ENCODE measurements at regions not wholly inside any gene's neighbourhood (a gene's known extent, or its start where the extent isn't known, plus 50 kb on each side); places are given as distances from the start of the nearest gene placed in this dataset.
"Not testable (repeated sequence)": the region's sequence is repeated elsewhere in the genome, so short reads cannot be mapped to it uniquely, and the experiment has no call there.

DNA sequence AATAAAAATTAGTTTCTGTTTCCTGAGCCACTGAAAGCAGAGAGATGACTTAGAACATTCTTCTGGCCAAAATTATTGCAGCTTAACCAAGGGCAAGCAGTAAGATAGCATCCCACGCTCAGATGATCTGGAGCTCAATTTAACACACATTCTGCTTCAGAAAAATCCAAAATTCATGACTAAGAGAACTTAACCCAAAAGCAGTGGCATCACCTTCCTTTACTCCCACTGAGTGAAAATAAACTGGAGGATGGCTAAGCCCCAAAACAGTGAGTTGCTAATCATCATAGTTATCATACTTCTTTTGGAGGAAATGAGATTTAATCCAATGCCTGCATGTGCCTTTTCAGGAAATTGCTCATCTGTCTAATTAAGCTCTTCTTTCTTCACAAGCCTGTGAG is 195.4 kb downstream of the DUSP6 start:
- no peak overlapping the region for H3K4me3 ChIP-seq (ENCODE audit: low read length)
- TF ChIP-seq, protein P1, sequence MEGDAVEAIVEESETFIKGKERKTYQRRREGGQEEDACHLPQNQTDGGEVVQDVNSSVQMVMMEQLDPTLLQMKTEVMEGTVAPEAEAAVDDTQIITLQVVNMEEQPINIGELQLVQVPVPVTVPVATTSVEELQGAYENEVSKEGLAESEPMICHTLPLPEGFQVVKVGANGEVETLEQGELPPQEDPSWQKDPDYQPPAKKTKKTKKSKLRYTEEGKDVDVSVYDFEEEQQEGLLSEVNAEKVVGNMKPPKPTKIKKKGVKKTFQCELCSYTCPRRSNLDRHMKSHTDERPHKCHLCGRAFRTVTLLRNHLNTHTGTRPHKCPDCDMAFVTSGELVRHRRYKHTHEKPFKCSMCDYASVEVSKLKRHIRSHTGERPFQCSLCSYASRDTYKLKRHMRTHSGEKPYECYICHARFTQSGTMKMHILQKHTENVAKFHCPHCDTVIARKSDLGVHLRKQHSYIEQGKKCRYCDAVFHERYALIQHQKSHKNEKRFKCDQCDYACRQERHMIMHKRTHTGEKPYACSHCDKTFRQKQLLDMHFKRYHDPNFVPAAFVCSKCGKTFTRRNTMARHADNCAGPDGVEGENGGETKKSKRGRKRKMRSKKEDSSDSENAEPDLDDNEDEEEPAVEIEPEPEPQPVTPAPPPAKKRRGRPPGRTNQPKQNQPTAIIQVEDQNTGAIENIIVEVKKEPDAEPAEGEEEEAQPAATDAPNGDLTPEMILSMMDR (IDR thresholded peaks at IDR 0.05; ENCODE audit: insufficient read depth, low read depth, low read length, missing control alignments): no peak
- DNase-seq (ENCODE audit: low read depth): peak; percentile 43

DNA sequence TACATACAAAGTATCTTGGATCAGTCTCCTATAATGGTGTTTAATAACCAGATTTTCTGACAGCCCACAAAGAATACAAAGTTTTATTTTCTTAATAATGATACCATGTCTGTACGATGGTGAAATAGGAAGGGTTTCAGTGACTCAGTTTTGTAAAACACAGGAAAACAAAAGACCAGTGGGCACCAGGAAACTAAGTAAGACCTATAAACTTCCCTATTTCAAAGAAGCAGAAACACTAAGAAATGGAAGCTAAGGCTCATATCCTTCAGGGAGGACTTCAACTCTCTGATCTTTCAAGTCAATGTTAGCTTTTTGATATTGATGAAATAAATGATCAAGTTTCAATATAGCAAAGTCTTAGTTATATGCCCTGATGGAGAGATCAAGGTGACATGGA is 196.0 kb downstream of the DUSP6 start:
- TF ChIP-seq, protein P1 (IDR thresholded peaks at IDR 0.05; ENCODE audit: insufficient read depth, low read depth, low read length, missing control alignments): no peak
- DNase-seq (ENCODE audit: low read depth): peak; percentile 46
- no peak overlapping the region for H3K4me3 ChIP-seq (ENCODE audit: low read length)

DNA sequence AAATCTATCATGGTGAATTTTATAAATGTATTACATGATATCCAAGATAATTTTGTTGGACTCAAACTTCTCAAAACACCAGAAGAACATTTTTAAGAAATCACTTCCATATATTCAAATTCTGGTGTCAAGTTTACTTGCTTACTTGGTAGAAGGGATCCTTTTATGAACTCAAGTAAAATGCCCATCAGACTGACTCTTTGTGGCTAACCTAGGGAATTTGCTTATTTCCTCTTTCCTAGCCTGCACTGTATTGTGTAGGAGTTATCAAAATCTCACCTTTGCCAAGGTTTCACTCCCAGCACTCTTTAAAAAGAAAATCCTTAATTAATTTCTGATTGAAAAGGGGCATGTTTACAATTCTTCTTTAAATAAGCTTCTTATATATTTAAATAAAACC is 196.5 kb downstream of the DUSP6 start:
- H3K4me3 ChIP-seq (ENCODE audit: low read length): no peak overlapping the region
- DNase-seq (ENCODE audit: low read depth): no peak
- TF ChIP-seq, protein P1 (IDR thresholded peaks at IDR 0.05; ENCODE audit: insufficient read depth, low read depth, low read length, missing control alignments): no peak

DNA sequence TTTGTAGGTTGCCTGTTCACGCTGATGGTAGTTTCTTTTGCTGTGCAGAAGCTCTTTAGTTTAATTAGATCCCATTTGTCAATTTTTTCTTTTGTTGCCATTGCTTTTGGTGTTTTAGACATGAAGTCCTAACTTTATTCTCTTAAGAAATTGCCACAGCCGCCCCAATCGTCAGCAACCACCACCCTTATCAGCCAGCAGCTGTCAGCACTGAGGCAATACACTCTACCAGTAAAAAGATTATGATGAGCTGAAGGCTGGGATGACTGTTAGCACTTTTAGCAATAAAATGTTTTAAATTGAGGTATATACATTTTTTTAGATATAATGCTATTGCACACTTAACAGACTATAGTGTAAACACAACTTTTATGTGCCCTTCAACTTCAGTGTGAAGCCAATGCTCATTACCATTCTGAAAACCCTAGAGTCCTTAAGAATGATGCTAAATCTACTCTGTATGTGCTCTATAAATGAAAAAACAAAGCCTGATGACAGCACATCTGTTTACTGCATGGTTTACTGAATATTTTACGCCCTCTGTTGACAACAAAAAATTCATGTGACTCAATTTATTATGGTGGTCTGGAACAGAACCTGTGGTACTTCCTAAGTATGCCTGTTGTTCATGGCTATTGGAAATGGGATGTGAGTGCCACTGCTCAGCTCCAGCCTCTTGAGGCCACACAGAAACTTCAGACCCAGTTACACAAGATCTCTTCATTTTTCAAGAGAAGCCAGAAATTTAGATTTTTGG is 197.4 kb downstream of the DUSP6 start:
- TF ChIP-seq, protein P1 (IDR thresholded peaks at IDR 0.05; ENCODE audit: insufficient read depth, low read depth, low read length, missing control alignments): no peak
- no peak for DNase-seq (ENCODE audit: low read depth)

DNA sequence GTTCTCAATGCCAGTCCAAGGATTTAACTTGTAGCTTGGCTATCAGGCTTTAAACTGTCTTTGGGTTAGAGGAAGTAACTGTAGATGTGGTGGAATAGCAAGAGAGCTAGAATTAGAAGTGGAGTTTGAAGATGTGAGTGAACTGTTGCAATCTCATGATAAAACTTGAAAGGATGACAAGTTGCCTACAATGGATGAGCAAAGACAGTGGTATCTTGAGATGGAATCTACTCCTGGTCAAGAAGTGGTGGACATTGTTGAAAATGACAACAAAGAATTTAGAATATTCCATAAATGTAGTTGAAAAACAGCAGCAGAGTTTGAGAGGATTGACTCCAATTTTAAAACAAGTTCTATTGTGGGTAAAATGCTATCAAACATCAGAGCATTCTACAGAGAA is 199.0 kb downstream of the DUSP6 start:
- TF ChIP-seq, protein P1 (IDR thresholded peaks at IDR 0.05; ENCODE audit: insufficient read depth, low read depth, low read length, missing control alignments): no peak

More for the DNA sequence above, 197.4 kb downstream of the DUSP6 start:
- no peak overlapping the region for H3K4me3 ChIP-seq (ENCODE audit: low read length)

DNA sequence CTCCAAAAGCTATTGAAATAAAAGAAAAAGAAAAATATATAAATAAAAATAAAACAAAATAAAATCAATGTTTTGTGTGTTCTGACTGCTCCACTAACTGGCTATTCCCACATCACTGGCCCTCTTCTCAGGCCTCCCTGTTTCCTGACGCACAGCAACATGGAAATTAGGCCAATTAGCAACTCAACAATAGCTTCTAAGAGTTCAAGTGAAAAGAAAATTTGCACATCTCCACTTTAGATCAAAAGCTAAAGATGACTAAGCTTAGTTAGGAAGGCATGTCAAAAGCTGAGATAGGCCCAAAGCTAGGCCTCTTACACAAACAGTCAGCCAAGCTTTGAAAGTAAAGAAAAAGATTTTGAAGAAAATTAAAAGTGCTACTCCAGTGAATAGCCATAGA is 200.8 kb downstream of the DUSP6 start:
- no peak for DNase-seq (ENCODE audit: low read depth)
- TF ChIP-seq, protein P1 (IDR thresholded peaks at IDR 0.05; ENCODE audit: insufficient read depth, low read depth, low read length, missing control alignments): no peak
- H3K4me3 ChIP-seq (ENCODE audit: low read length): no peak overlapping the region

More for the DNA sequence above, 199.0 kb downstream of the DUSP6 start:
- H3K4me3 ChIP-seq (ENCODE audit: low read length): no peak overlapping the region
- DNase-seq (ENCODE audit: low read depth): no peak

DNA sequence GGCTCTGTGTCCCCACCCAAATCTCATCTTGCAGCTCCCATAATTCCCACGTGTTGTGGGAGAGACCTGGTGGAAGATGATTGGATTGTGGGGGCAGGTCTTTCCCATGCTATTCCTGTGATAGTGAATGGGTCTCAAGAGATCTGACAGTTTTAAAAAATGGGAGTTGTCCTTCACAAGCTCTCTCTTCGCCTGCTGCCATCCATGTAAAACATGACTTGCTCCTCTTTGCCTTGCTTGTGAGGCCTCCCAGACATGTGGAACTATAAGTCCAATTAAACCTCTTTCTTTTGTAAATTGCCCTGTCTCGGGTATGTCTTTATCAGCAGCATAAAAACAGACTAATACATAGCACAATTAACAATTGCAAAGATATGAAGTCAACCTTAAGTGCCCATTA is 201.5 kb downstream of the DUSP6 start:
- not testable (repeated sequence) for DNase-seq (ENCODE audit: low read depth); H3K4me3 ChIP-seq (ENCODE audit: low read length)

Measured in epithelial cell of esophagus (primary cell).